ENCODE measurements at regions not wholly inside any gene's neighbourhood (a gene's known extent, or its start where the extent isn't known, plus 50 kb on each side); places are given as distances from the start of the nearest gene placed in this dataset.
"Not testable (repeated sequence)": the region's sequence is repeated elsewhere in the genome, so short reads cannot be mapped to it uniquely, and the experiment has no call there.

DNA sequence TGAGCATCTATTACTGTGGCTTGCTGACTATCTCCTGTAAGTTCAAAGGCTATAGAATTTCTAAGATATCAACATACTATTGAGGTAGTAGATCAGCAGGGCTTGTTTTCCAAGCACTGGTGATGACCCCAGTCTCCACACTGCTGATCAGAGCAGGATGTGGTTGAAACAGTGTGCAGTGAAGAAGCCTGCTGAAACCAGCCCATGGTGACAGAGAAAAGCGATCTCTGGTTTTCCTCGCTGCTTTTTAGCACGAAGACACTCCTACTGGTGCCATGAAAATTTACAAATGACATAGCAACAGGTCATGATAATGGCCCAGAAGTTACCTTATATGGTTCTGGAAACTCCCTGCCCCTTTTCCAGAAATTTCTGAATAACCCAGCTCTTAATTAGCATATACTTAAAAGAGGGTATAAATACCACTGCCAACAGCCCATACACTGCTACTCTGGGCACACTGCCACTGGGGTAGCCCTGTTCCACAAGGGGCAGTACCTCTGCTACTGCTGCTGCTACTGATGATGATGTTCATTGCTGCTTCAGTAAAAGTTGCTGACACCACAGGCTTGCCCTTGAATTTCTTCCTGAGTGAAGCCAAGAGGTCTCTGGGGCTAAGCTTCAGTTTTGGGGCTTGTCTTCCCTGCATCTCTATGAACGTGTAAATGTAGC, 1689.5 kb upstream of the PCDH10 start:
- no peak for DNase-seq (ENCODE audit: low spot score)

DNA sequence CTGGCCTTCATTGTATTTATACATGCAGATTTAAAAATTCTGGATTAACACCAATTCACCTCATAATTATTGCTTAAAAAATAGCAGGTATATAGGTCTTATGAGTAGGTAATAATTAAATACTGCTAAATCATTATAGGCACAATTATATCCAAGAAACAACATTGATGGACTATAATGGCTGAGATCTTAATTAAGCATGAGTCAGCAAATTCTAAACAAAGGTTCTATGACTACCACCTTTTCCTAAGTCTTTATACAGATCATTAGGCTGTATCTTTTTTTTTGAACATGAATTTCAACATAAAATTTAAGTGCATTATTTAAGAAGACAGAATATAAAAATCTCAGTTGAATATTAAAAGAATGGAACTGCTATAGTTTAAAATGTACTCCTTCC, 1678.7 kb upstream of the PCDH10 start:
- DNase-seq (ENCODE audit: low spot score), result no peak

DNA sequence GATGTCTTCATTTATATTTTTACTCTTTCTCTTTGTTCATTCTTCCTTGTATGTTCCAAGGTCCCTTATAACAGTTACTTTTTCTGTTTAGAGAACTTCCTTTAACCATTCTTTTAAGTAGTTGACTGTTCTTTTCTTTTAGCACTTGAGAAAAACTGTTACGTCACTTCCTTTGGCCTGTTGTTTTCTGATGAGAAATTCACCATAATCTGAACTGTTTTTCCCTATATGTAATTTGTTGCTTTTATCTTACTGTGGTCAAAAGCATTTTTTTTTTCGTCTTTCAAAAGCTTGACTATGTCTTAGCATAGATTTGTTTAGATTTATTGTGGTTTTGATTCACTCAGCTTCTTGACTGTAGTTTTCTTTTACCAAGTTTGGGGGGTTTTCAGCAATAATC, 1660.3 kb upstream of the PCDH10 start:
- DNase-seq (ENCODE audit: low spot score), result no peak

DNA sequence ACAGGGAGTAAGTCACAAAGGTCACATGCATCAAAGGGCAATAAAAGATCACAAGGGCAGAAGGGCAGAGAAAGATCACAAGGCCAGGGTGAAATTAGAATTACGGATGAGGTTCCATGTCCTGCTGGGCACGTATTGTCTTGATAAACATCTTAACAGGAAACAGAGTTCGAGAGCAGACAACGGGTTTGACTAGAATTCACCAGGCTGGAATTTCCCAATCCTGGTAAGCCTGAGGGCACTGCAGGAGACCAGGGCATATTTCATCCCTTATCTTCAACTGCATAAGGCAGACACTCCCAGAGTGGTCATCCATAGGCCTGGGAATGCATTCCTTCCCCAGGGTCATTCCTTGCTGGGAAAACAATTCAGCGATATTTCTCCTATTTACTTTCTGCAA, 1652.9 kb upstream of the PCDH10 start:
- DNase-seq (ENCODE audit: low spot score), result not testable (repeated sequence)

DNA sequence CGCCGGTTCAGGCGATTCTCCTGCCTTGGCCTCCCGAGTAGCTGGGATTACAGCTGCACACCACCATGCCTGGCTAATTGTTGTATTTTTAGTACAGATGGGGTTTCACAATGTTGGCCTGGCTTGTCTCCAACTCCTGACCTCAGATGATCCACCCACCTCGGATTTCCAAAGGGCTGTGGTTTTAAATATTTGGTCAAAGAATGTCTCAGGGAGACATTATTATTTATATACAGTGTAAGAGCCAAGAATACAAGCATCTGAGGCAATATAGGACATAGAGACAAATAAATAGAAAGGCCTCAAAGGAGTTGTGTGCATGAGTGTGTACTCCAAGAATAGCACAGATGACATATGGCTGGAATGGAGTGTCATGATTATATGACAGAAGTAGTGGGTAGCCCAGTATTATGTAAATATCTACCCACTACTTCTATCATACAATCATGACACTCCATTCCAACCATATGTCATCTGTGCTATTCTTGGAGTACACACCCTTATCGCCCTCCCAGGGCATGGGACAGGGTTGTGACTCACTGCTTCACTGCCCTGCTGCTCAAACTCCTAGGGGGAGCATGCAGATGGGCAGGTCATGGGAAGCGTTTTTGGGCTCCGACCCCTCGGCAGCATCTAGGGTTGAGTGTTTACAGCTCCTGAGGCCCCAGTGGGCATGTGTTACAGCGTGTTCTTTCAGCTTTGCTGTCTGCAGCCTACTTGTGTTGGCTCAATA, 1649.8 kb upstream of the PCDH10 start:
- DNase-seq (ENCODE audit: low spot score), result no peak

DNA sequence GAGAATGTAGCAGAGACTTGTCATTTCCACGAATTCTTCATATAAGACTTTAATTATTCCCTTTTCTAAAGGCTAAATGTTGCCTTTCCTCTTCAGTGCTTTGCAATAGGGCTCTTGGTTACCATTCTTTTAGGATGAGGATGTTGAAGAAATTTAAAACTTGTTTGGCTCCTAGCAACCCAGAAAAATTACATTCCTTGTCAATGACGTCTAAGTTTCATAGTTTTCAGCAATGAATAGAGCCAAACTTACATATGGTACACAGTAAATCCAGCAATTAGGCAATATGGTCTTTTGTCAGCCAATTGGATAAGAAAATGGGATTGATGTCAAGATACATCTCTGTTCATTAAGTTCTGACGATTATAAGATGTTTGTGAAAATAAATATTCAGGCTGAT, 1639.6 kb upstream of the PCDH10 start:
- DNase-seq (ENCODE audit: low spot score), result no peak

DNA sequence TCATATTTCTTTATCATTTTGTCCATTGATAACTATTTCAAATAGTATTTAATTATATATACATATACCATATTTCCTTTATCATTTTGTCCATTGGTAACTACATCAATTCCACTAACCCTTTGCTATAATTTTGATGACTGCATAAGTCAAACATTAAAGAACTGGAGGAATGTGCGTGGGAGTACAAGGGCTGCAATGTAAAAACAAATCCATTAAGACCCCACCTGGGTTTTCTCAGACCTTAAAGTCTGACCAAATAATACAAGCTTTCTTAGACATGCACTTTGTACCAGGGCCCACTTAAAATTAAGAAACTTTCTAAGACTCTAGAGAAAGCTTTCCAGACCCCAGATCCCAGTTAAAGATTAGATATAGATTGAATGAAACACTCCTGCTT, 1622.4 kb upstream of the PCDH10 start:
- DNase-seq (ENCODE audit: low spot score), result no peak

DNA sequence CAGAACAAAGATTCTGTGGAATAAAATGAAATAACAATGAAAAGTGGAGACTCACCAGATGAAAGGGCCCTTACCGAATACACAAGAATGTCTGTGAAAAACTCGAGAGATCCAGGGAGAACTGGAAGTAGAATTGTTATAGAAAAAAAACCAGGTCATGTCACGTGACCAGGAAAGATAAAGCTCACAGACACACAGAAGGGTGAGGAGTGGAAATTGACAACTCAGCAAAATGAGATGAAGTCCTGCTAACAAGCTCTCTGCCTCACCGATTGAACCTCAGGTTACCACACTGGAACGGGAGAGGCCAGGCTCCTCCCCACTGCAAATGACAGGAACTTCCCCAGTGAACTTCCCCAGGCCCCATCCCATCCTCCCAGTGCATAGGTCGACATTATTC, 1618.0 kb upstream of the PCDH10 start:
- DNase-seq (ENCODE audit: low spot score), result no peak

DNA sequence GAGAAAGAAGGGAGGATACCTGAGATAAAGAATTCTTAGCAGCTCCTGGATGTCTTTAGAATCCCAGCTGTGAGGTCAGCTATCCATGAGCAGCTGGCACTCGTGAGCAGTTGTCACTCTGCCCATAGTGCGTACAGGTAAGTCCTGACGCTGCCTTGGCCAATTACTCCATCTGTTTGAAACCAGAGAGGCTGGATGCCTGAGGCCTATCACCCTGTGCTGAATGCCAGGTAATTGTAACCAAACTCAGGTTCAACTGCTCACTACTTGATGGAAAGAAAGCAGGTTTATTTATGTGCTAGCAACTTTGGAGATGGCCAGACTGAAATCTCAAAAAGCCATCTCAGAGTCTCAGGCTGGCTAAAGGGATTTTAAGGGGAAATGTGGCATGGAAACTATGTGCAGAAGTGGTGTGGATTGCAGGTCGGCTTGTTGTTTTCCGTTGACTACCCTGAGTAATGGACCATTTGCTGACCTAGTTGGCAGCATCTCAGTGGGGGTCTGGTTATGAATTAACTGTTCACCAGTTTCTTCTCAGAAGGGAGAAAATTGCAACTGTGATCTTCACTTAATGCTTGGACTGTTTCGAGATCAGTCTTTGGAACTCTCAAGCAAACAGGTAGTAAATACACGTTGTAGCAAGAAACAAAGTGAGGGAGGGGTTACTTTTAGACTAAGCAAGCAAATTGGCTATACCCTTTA, 1614.0 kb upstream of the PCDH10 start:
- DNase-seq (ENCODE audit: low spot score), result no peak

DNA sequence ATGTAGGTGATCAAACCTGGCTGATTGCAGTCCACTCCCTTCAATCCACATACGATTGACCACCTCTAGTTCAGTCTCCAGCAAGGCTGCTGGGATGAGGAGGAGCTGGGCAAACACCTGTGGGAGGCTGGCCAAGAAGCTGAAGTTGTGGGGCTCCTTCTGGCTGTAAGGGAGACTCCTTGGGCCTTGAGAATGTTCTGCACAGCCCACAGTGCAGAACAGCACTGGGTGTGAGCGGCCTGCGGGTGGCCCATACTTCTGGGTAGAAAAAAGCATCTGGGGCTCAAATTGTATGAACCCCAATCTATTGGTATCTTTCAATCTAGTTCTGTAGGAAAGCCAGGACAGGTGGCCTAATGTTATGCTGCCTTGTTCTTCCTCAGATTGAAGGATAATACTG, 1608.8 kb upstream of the PCDH10 start:
- DNase-seq (ENCODE audit: low spot score), result no peak

DNA sequence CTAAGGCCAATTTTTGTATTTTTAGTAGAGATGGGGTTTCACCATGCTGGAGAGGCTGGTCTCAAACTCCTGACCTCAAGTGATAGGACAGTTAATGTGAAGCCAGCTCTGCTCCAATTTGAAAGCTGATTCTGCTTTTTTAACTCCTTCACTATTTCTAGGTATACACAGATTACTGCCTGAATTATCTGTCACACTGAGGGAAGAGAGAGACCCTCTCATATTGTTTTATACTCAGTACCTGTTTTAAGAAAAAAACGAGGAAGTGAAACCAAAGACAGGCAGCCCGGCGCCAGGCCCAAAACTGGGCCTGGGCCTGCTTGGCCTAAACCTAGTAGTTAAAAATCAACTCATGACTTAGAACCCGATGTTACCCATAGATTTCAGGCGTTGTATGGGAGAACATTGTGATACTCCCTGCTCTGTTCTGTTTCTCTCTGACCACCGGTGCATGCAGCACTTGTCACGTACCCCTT, 1601.5 kb upstream of the PCDH10 start:
- no peak for DNase-seq (ENCODE audit: low spot score)

DNA sequence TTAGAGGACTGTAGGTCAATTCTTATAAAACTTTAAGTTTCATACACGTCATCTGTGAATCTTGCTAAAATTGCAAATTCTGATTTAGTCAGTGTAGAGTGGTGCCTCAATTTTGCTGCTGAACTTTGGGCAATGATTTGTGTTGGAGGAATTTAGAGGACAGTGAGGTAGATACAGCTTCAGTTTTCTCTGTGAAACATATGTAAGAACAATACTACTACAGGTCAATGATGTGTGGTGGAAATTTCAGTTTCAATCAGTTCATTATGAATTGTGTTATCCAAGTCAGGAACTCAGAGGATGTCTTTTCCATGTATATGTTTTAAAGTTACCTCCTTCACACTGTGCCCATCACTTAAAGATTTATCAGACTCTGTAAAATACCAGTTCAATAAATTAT, 1597.8 kb upstream of the PCDH10 start:
- DNase-seq (ENCODE audit: low spot score), result no peak

DNA sequence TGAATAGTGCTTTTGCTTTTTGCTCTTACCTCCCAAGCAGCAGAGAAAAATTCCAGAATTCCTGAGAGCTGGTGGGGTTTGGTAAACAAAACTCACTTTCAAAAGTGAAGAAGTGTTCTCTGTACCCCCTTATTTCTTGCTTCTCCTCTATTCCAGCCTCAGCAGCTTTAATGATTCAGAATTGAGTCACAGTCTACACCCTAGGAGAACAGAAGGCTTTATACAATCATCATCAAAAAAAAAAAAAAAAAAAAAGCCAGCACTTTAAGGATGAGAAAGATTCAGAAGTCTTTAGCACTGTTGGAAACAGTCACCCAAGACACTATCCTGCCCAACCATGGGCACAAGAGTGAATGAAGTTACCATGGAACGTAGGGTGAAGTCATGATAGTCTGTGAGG, 1583.1 kb upstream of the PCDH10 start:
- DNase-seq (ENCODE audit: low spot score), result no peak

DNA sequence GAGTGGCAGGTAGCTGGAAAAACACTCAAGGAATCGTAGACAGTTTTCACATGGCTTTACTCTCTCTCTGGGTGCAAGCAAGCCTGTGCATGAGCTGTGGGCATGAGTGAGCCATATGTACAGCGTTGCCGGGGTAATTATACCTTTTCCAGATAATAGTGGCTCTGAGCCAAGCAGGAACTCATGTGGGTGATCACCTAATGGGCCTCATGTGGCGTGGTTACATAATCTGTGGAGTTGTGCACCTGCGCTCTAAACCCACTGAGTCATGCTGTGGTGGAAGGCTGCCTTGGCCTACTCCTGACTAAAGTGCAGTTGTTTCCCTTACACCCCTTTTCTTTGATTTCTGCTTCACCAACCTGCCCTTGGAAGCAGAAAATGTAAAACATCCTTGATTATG, 1564.5 kb upstream of the PCDH10 start:
- no peak for DNase-seq (ENCODE audit: low spot score)

DNA sequence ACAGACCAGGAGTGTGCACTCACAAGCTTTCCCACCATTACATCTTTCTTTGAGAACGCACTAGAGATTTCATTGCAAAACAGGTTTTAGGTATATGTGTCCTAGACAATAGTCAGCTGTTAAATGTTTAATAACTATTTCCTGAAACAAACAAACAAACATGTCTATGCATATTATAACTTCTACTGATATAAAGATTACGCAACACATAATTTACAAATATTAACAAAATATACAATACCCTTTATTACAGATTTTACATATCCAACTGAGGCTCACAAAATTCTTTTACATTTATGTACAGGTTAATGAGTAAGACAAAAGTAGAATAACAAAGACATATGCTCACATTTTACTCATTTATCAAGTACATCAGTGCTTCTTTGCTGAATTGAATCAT, 1554.0 kb upstream of the PCDH10 start:
- DNase-seq (ENCODE audit: low spot score), result no peak

DNA sequence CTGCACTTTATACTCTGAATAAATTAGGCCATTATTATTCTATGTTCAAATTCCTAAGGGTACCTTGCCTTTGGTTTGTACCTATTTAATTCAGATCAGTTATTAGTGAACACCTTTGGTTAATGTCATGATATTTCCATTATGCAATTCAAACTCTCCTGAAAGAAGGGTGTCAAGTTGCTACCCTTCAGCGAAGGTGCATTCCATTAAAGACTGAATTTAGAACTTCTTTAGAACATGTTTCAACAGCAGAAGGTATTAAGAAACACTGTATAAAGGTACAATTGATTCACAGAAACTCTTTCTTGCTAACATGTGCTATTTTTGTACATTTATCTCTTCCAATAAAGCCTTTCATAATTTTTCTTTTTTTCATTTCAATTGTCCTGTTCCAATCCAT, 1545.4 kb upstream of the PCDH10 start:
- no peak for DNase-seq (ENCODE audit: low spot score)

DNA sequence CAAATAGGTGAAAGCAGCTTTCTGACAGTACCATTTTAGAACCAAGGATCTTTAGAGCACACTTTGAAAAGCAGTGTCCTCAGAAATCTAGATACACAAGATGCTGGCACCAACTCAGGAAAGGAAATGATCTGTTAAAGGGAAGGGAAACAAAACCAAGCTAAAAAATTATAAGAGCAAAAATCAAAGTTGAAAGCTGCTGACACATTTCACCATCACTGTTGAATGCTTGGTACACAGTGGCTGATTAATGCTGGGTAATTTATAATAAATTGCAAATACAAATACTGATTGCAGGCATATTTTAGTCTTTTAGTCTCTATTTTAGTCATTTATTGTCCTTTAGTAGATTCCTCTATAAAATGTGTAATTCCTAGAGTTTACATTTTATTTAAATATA, 1540.1 kb upstream of the PCDH10 start:
- DNase-seq (ENCODE audit: low spot score), result no peak

DNA sequence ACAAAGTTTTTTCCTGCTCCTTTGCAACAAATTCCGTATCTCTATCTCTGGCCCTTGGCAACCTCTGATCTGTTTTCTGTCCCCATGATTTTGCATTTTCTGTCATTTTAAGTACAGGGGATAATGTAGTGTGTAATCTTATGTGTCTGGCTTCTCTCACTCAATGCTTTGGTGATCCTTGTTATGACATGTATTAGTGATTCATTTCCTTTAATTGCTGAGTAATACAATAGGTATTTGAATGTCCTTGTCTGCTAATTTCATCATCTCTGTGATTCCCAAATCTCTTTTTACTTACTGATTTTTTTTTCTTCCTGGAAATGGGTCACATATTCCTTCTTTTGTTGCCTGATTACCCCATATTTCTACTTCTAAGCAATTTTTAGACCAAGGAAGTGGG, 1538.6 kb upstream of the PCDH10 start:
- DNase-seq (ENCODE audit: low spot score), result not testable (repeated sequence)

DNA sequence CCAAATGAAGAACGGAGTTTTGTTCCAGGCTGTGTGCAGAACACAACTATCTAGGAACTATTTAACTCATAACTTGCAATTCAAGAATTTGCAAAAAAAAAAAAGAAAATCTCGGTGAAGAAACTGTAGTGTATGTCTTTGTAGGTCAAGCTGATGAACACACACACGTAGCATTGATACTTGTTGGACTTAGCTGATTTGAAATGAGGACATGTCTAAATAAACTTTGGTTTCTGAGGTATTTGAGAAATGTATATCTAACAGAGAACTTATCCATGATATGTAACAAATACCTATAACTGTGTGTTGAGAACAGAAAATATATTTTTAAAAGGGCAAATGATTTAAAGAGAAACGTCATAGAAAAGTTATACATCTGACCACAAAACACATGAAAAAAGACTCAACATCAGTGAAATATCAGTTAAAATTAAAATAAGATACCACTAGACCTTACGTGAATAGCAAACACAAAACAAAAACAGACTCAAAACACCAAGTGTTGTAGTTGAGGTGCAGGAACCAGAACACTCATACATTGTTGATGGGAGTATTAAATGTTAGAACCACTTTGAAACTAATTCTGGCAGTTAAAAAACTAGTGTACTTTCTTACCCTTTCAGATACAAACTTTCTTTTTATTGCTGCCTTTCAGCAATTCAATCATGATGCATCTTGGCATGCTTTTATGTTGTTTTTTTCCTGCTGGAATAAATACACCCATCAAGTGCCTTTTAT, 1535.8 kb upstream of the PCDH10 start:
- no peak for DNase-seq (ENCODE audit: low spot score)

DNA sequence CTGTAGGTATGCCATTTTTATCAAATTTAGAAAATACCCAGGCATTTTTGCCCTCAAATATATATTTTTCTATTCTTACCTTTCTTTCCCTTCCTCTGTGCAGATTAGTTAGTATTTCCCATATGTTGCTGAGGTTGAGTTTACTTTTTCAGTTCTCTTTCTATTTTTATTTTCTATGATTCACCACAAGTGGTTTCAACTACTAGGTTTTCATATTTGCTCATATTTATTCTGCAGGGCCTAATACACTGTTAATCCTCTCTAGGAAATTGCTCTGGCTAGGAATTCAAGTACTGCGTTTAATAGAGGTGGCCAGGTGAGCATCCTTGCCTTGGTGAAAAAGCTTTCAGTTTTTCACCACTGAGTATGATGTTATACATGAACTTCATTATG, 1535.3 kb upstream of the PCDH10 start:
- no peak for DNase-seq (ENCODE audit: low spot score)

DNA sequence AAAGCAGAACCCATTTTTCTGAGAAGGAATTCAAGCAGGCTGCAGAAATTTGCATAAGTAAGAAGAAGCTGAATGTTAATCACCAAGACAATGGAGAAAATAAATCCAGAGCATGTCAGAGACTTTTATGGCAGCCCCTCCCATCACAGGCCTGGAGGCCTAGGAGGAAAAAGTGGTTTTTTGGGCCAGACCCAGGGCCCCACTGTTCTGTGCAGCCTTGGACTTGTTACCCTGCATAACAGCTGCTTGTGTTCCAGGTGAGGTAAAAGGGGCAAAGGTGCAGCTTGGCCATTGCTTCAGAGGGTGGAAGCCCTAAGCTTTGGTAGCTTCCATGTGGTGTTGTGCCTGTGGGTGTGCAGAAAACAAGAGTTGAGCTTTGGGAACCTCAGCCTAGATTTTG, 1516.2 kb upstream of the PCDH10 start:
- no peak for DNase-seq (ENCODE audit: low spot score)

DNA sequence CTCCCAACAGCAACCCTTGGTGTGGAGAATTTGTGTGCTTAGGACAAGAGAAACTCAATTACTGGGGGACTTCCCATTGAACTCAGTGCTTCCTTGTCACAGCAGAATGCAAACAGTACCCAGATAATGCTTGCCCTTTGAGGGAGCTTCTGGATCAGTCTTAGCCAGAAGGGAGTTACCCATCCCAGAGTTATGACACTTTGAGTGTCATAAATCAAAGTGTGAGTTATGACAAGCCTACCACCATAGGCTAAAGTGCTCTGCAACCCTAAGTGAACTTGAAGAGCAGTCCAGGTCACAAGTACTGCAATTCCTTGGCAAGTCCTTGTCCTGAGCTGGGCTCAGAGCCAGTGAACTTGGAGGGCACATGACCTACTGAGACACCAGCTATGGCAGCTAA, 1513.9 kb upstream of the PCDH10 start:
- DNase-seq (ENCODE audit: low spot score), result no peak

DNA sequence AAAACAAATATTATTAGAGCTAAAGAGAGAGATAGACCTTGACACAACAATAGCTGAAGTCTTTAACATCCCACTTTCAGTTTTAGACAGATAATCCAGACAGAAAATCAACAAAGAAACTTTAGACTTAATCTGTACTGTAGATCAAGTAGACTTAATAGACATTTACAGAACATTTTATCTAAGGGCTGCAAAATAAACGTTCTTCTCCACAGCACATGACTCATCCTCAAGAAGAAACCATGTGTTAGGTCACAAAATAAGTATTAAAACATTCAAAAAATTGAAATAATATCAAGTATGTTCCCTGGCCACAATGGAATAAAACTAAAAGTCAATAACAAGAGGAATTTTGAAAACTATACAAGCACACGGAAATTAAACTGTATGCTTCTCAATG, 1510.3 kb upstream of the PCDH10 start:
- no peak for DNase-seq (ENCODE audit: low spot score)
